HEK293 (cell line): ENCODE measurements at regions not wholly inside any gene's neighbourhood (a gene's known extent, or its start where the extent isn't known, plus 50 kb on each side); places are given as distances from the start of the nearest gene placed in this dataset.

ENCODE experiments used
- CTCF ChIP-seq: fragments of 450-650 bp; formaldehyde crosslinking; IDR thresholded peaks from 2 replicates; pipeline ENCODE4 v1.5.1; 2016; ENCODE audit warnings: missing biosample characterization, missing genetic modification characterization
- ZNF391 ChIP-seq: fragments of 450-650 bp; formaldehyde crosslinking; IDR thresholded peaks from 2 replicates; pipeline ENCODE4 v1.5.1; 2016; ENCODE audit warnings: low read depth, missing biosample characterization, missing genetic modification characterization, borderline replicate concordance

GRCh38 chr2:58364098-58364497, 123.0 kb upstream of the FANCL start:
- TF ChIP-seq CTCF (no peak), ZNF391 (tag by site-specific recombination) (no peak)
